OCI-LY7 (cell line): ENCODE measurements at regions not wholly inside any gene's neighbourhood (a gene's known extent, or its start where the extent isn't known, plus 50 kb on each side); places are given as distances from the start of the nearest gene placed in this dataset.

Source experiments
- BruUV-seq: library from RNA; stranded (reverse); fragments of 400-500 nt; replicated peaks from 2 replicates; lab custom pipeline; 2021; lab: Mats Ljungman, UMichigan
- CTCF ChIA-PET: fragments of 300-600 bp; sonication (Branson Sonifier 250); formaldehyde crosslinking; loops from one replicate; lab custom pipeline; 2022; ENCODE audit warnings: antibody characterized with exemption; ENCODE audit not compliant: unreplicated experiment; lab: Charles Lee
- POLR2A ChIA-PET: fragments of 300-600 bp; sonication (Branson Sonifier 250); formaldehyde crosslinking; loops from one replicate; lab custom pipeline; 2022; ENCODE audit warnings: antibody characterized with exemption; lab: Charles Lee
- DNase-seq: peaks from one replicate; pipeline ENCODE4 v3.0.0-alpha.2; 2015; ENCODE audit warnings: low spot score
- H2AFZ ChIP-seq: fragments of 200-600 bp; sonication (generic), shearing (Covaris generic); 2 replicates; pipeline ENCODE4 v1.6.1; 2014; ENCODE audit warnings: mild to moderate bottlenecking, antibody characterized with exemption, low read length, moderate library complexity
- H3K27ac ChIP-seq: fragments of 200-600 bp; sonication (generic); 2 replicates; pipeline ENCODE4 v1.5.1; 2014; ENCODE audit warnings: mixed run types, low read depth, mild to moderate bottlenecking, moderate library complexity, low read length, inconsistent platforms; ENCODE audit not compliant: poor library complexity, severe bottlenecking
- H3K36me3 ChIP-seq: fragments of 200-600 bp; sonication (generic); 2 replicates; pipeline ENCODE4 v1.6.1; 2014; ENCODE audit warnings: mild to moderate bottlenecking, antibody characterized with exemption, low read length, moderate library complexity, mixed read lengths; ENCODE audit not compliant: insufficient read depth
- H3K4me1 ChIP-seq: fragments of 200-600 bp; sonication (generic); 2 replicates; pipeline ENCODE4 v1.5.1; 2014; ENCODE audit warnings: mild to moderate bottlenecking, low read length; ENCODE audit not compliant: insufficient read depth, poor library complexity, severe bottlenecking
- H3K4me2 ChIP-seq: fragments of 200-600 bp; sonication (generic); 2 replicates; pipeline ENCODE4 v1.6.1; 2014; ENCODE audit warnings: mild to moderate bottlenecking, low read length
- H3K4me3 ChIP-seq: fragments of 200-600 bp; sonication (generic); 2 replicates; pipeline ENCODE4 v1.5.1; 2014; ENCODE audit warnings: mild to moderate bottlenecking, low read depth, low read length; ENCODE audit not compliant: poor library complexity, severe bottlenecking
- H3K79me2 ChIP-seq: fragments of 200-600 bp; sonication (generic); 2 replicates; pipeline ENCODE4 v1.6.1; 2016; ENCODE audit warnings: low read depth, mild to moderate bottlenecking, low read length, moderate library complexity, mixed read lengths; ENCODE audit not compliant: insufficient read depth
- H3K9me2 ChIP-seq: fragments of 200-600 bp; sonication (generic); 2 replicates; pipeline ENCODE4 v1.6.1; 2016; ENCODE audit warnings: mild to moderate bottlenecking, low read length, mixed read lengths; ENCODE audit not compliant: insufficient read depth
- H3K9me3 ChIP-seq: fragments of 200-600 bp; sonication (generic); 2 replicates; pipeline ENCODE4 v1.6.1; 2014; ENCODE audit warnings: mild to moderate bottlenecking, mixed run types, low read length, mixed read lengths
- H4K20me1 ChIP-seq: fragments of 200-600 bp; sonication (generic); 2 replicates; pipeline ENCODE4 v1.6.1; 2014; ENCODE audit warnings: mild to moderate bottlenecking, antibody characterized with exemption, low read length, moderate library complexity, mixed read lengths; ENCODE audit not compliant: insufficient read depth
- CTCF ChIP-seq: fragments of 200-600 bp; sonication (generic); conservative IDR thresholded peaks from 2 replicates; pipeline ENCODE4 v1.5.1; 2014; ENCODE audit warnings: mild to moderate bottlenecking, antibody characterized with exemption, low read length, moderate library complexity, mixed read lengths
- EZH2phosphoT487 ChIP-seq: fragments of 200-600 bp; sonication (generic); IDR thresholded peaks from 2 replicates; pipeline ENCODE4 v1.6.1; 2018; ENCODE audit warnings: low read depth, borderline replicate concordance, mild to moderate bottlenecking, mixed run types, antibody characterized with exemption, low read length, moderate library complexity, mixed read lengths
- intact Hi-C: fragments of 100-400 bp; cut with micrococcal nuclease; formaldehyde crosslinking; loops from one replicate; pipeline ENCODE4 v1.10.0; 2022; ENCODE audit not compliant: unreplicated experiment

GRCh38 chr9:107136296-107136695 lies 146.8 kb upstream of the RAD23B start:
- no peaks in the 10 kb centered on the region for H3K9me3 ChIP-seq
- H3K27ac ChIP-seq = no peak overlapping the region
- ChIA-PET CTCF (no interaction called here), POLR2A (interaction anchor here (1.2 kb wide), 1 partner anchor 463 kb away, joined by 5 read pairs; no protein-coding TSS in a partner anchor)
- H3K4me3 ChIP-seq = no peak overlapping the region
- TF ChIP-seq CTCF (no peak), EZH2phosphoT487 (no peak)
- no peak for DNase-seq
- H2AFZ ChIP-seq = no peak overlapping the region
- BruUV-seq = no TSS peak
- H4K20me1 ChIP-seq = no peaks in the 10 kb centered on the region
- no peak overlapping the region for H3K4me2 ChIP-seq
- H3K36me3 ChIP-seq = no peaks in the 10 kb centered on the region
- no peaks in the 10 kb centered on the region for H3K9me2 ChIP-seq
- intact Hi-C loops = loop anchor here (10.0 kb wide), 1 partner anchor 209 kb away; no protein-coding TSS in a partner anchor
- H3K4me1 ChIP-seq = no peaks in the 10 kb centered on the region
- H3K79me2 ChIP-seq = no peaks in the 10 kb centered on the region

GRCh38 chr9:107137495-107138202 lies 145.4 kb upstream of the RAD23B start:
- no peaks in the 10 kb centered on the region for H3K9me2 ChIP-seq
- no TSS peak for BruUV-seq
- no peak overlapping the region for H2AFZ ChIP-seq
- ChIA-PET POLR2A (interaction anchor here (0.6 to 0.7 kb wide), 2 partner anchors 88 to 1131 kb away, joined by 3 read pairs; no protein-coding TSS in a partner anchor), CTCF (interaction anchor here (0.5 kb wide), 1 partner anchor 27 kb away, joined by 4 read pairs; no protein-coding TSS in a partner anchor)
- no peak overlapping the region for H3K27ac ChIP-seq
- no peaks in the 10 kb centered on the region for H3K36me3 ChIP-seq
- no peak overlapping the region for H3K4me2 ChIP-seq
- H3K4me3 ChIP-seq = no peak overlapping the region
- no peaks in the 10 kb centered on the region for H3K9me3 ChIP-seq
- TF ChIP-seq CTCF (peak; percentile 88), EZH2phosphoT487 (no peak)
- no peaks in the 10 kb centered on the region for H4K20me1 ChIP-seq
- DNase-seq = peak; percentile 37
- intact Hi-C loops = loop anchor here (10.0 kb wide), 1 partner anchor 207 kb away; no protein-coding TSS in a partner anchor
- H3K79me2 ChIP-seq = no peaks in the 10 kb centered on the region
- no peaks in the 10 kb centered on the region for H3K4me1 ChIP-seq
